Stomach smooth muscle (tissue), 2 donors: ENCODE measurements at regions not wholly inside any gene's neighbourhood (a gene's known extent, or its start where the extent isn't known, plus 50 kb on each side); places are given as distances from the start of the nearest gene placed in this dataset.

Source experiments
- H3K27ac ChIP-seq: one replicate; pipeline ENCODE4 v1.7.0; 2013; ENCODE audit warnings: mild to moderate bottlenecking, low read length, inconsistent platforms
- H3K27me3 ChIP-seq, 2 donors: one replicate each; pipeline ENCODE4 v1.7.0; 2013; ENCODE audit warnings: low read length in 2 of 2; ENCODE audit not compliant: insufficient read depth in 2 of 2, control insufficient read depth in 1 of 2
- H3K36me3 ChIP-seq, 2 donors: one replicate each; pipeline ENCODE4 v1.7.0; 2013; ENCODE audit warnings: low read length in 2 of 2; ENCODE audit not compliant: control insufficient read depth in 2 of 2, insufficient read depth in 2 of 2
- H3K4me1 ChIP-seq: one replicate; pipeline ENCODE4 v1.7.0; 2013; ENCODE audit warnings: low read length; ENCODE audit not compliant: control insufficient read depth, insufficient read depth
- H3K4me3 ChIP-seq, 2 donors: one replicate each; pipeline ENCODE4 v1.7.0; 2013; ENCODE audit warnings: low read length in 2 of 2
- H3K9ac ChIP-seq, 2 donors: one replicate each; pipeline ENCODE4 v1.7.0; 2013; ENCODE audit warnings: low read length in 2 of 2, mild to moderate bottlenecking in 1 of 2
- H3K9me3 ChIP-seq, 2 donors: one replicate each; pipeline ENCODE4 v1.7.0; 2013; ENCODE audit warnings: low read length in 2 of 2; ENCODE audit not compliant: control insufficient read depth in 2 of 2
- donor health status: healthy.
- donor health status: Pancreatic carcinoma.

DNA sequence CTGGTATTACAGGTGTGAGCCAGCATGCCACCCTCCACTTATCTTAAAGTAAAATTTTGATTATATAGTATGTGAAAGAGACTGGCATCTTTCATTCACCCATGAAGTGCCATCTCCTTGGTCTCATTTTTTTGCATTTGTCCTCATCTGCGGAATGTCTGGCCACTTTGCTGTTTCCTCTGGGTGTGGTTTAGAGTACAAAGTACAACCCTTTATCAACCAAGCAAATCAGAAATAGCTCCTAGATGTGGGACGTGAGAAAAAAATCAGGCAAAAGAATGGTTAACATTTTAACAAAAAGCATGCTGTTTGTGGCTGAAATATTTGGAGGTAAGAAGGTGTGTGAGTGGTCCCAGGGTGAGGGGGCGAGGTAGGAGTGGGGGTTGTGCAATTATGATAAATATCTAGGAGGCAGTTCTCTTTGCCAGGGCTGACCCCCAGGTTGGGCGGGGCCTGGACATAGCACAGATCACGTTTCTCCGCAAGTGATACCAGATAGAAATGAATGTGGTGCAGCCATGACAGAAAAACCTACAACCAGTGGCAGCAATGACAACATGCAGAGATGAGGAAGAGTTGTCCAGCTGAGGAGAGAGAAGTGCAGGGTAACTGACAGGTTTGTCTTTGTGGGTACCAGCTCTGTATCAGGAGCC, 115.8 kb upstream of the SERTAD2 start:
- H3K9ac ChIP-seq, result no peak overlapping the region
- H3K27me3 ChIP-seq, result no peaks in the 10 kb centered on the region
- no peaks in the 10 kb centered on the region for H3K36me3 ChIP-seq
- H3K4me3 ChIP-seq, result no peak overlapping the region
- H3K27ac ChIP-seq, result no peak overlapping the region
- H3K9me3 ChIP-seq, result no peaks in the 10 kb centered on the region
- H3K4me1 ChIP-seq, result peaks cover 17% of the 10 kb centered on the region

GRCh38 chr2:64770137-64770780, 116.5 kb upstream of the SERTAD2 start:
- Histone ChIP-seq H3K9me3 (no peaks in the 10 kb centered on the region), H3K27me3 (no peaks in the 10 kb centered on the region), H3K4me3 (peak overlapping the region in 1 of 2 donors; percentile 22), H3K9ac (no peak overlapping the region), H3K36me3 (no peaks in the 10 kb centered on the region), H3K4me1 (peaks cover 17% of the 10 kb centered on the region), H3K27ac (peak overlapping the region; percentile 13)

DNA sequence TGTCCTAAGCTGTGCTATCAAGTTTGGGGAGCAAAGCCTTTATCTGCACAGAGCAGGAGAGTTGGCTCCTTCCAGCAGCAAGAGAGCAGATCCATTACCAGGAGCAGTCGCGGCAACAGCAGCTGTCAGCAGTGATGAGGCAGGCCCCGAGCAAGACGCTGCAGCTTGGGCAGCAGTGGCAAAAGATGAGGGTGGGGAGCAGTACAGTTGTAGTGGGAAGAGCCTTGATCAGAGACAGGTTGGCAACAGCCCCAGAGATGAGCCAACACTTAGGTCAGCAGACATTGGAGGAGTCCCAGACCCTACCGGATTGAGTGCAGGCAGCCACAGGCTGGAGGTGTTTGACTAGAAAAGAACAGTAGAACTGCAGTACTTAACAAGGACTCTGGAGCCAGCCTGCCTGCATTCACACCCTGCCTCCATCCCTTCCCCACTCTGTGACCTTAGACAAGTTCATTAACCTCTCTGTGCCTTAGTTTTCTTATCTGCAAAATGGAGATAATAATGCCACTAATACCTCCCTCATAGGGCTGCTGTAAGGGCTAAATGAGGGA, 117.1 kb upstream of the SERTAD2 start:
- Histone ChIP-seq H3K27me3 (no peaks in the 10 kb centered on the region), H3K27ac (peak overlapping the region; percentile 13), H3K9ac (no peak overlapping the region), H3K4me3 (peak overlapping the region in 1 of 2 donors; percentile 22), H3K4me1 (peaks cover 17% of the 10 kb centered on the region), H3K36me3 (no peaks in the 10 kb centered on the region), H3K9me3 (peaks cover 0 to 6% of the 10 kb centered on the region in 2 donors)

DNA sequence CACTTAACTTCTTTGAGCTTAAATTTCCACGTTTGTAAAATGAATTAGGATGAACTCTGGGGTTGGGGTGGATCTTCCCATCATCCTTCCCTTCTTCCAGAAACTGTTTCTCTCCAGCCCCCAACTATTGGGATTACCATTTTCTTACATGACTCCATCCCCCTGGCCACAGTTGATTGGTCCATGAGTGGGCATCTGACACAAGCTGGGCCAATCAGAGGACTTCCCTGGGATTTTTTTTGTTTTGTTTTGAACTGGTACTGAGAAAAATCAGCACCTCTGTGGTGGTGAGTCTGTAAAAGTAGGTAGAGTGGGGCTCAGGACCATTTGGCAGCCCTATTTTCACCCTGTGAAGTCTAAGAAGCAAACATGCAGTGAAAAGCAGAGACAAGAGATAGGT, 118.0 kb upstream of the SERTAD2 start:
- H3K4me3 ChIP-seq, result no peak overlapping the region
- no peak overlapping the region for H3K9ac ChIP-seq
- H3K27me3 ChIP-seq, result no peaks in the 10 kb centered on the region
- H3K9me3 ChIP-seq, result peaks cover 0 to 7% of the 10 kb centered on the region in 2 donors
- peaks cover 17% of the 10 kb centered on the region for H3K4me1 ChIP-seq
- no peaks in the 10 kb centered on the region for H3K36me3 ChIP-seq
- H3K27ac ChIP-seq, result no peak overlapping the region

GRCh38 chr2:64773461-64774118, 119.9 kb upstream of the SERTAD2 start:
- no peak overlapping the region for H3K9ac ChIP-seq
- H3K4me1 ChIP-seq, result peaks cover 12% of the 10 kb centered on the region
- H3K27ac ChIP-seq, result no peak overlapping the region
- no peaks in the 10 kb centered on the region for H3K27me3 ChIP-seq
- no peaks in the 10 kb centered on the region for H3K36me3 ChIP-seq
- H3K9me3 ChIP-seq, result peaks cover 0 to 7% of the 10 kb centered on the region in 2 donors
- H3K4me3 ChIP-seq, result no peak overlapping the region

- Histone ChIP-seq H3K9me3 (peaks cover 0 to 7% of the 10 kb centered on the region in 2 donors), H3K4me3 (no peak overlapping the region), H3K27me3 (no peaks in the 10 kb centered on the region), H3K4me1 (peaks cover 2% of the 10 kb centered on the region), H3K9ac (no peak overlapping the region), H3K36me3 (no peaks in the 10 kb centered on the region), H3K27ac (no peak overlapping the region)
These were observed 124.1 kb upstream of the SERTAD2 start for GRCh38 chr2:64777841-64778240.

DNA sequence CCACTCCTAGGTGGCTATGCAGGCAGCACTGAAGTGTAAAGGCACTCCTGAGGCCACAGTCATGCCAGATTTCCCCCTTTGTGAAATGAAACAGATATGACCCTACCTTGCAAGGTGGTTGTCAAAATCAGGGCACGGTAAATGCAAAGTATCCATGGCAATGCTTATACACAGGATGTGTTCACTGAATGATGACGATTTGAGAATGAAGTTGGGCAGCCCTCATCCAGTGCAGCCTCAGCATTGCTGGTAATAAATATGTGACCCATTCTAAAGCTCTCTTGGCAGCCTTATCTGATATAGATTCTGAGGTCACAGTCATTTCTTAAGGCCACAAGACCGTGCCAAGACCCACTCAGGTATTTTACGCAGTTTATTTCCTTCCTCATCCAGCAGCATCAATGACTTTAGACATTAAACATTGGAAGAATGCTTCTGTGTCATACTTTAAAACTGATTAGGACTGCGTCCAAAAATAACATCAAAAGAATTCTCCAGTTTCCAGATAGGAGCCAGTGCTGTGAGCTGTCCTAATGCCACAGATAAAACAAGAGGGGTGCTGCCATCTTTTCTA, 125.5 kb upstream of the SERTAD2 start:
- no peaks in the 10 kb centered on the region for H3K36me3 ChIP-seq
- no peak overlapping the region for H3K4me3 ChIP-seq
- no peak overlapping the region for H3K9ac ChIP-seq
- no peaks in the 10 kb centered on the region for H3K27me3 ChIP-seq
- H3K27ac ChIP-seq, result no peak overlapping the region
- H3K9me3 ChIP-seq, result peaks cover 0 to 7% of the 10 kb centered on the region in 2 donors
- H3K4me1 ChIP-seq, result peaks cover 2% of the 10 kb centered on the region

GRCh38 chr2:64780041-64780440, 126.3 kb upstream of the SERTAD2 start:
- peaks cover 0 to 7% of the 10 kb centered on the region in 2 donors for H3K9me3 ChIP-seq
- no peaks in the 10 kb centered on the region for H3K27me3 ChIP-seq
- no peak overlapping the region for H3K9ac ChIP-seq
- no peak overlapping the region for H3K27ac ChIP-seq
- H3K4me1 ChIP-seq, result peaks cover 2% of the 10 kb centered on the region
- no peaks in the 10 kb centered on the region for H3K36me3 ChIP-seq
- H3K4me3 ChIP-seq, result no peak overlapping the region

- Histone ChIP-seq H3K27ac (no peak overlapping the region), H3K4me1 (peaks cover 2% of the 10 kb centered on the region), H3K9ac (no peak overlapping the region), H3K4me3 (no peak overlapping the region), H3K36me3 (no peaks in the 10 kb centered on the region), H3K27me3 (no peaks in the 10 kb centered on the region), H3K9me3 (no peaks in the 10 kb centered on the region)
These were observed 128.1 kb upstream of the SERTAD2 start for GRCh38 chr2:64781711-64782390.
